ENCODE measurements at regions not wholly inside any gene's neighbourhood (a gene's known extent, or its start where the extent isn't known, plus 50 kb on each side); places are given as distances from the start of the nearest gene placed in this dataset.

DNA sequence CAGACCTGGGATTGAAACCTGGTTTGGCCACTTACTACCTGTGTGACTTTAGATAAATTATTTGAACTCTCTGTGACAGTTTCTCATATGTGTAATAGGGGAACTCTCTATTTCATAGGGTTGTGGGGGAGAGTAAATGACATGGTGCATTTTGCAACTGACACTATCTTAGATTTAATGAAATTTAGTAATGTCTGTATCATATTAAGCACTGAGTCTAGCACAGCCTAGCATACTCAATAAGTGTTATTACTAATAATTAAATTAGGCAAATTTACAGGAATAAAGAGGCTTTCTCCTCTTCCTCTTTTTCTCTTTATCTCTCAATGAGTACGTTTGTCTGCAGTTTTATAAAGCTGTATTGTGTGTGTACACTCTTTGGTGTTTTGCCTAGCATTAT, 80.2 kb upstream of the MACF1 start:
- Histone ChIP-seq H4K20me1 (replicated peaks; ENCODE audit: control insufficient read depth, insufficient read depth, low read length) (no peaks in the 10 kb centered on the region), H3K27me3 (ENCODE audit: control insufficient read depth in 2 of 2, insufficient read depth in 2 of 2, low read length in 2 of 2) (no peaks in the 10 kb centered on the region), H3K9ac (ENCODE audit: insufficient read depth in 1 of 2, low read depth in 2 of 2, low read length in 2 of 2) (no peak overlapping the region), H3K27ac (ENCODE audit: extremely low read depth, low read depth, low read length) (no peak overlapping the region), H3K36me3 (ENCODE audit: control insufficient read depth, insufficient read depth, low read length) (no peaks in the 10 kb centered on the region), H3K4me3 (no peak overlapping the region), H3K4me1 (replicated peaks in 1 of 2; ENCODE audit: control insufficient read depth in 2 of 2, insufficient read depth in 2 of 2, low read length in 2 of 2) (no peaks in the 10 kb centered on the region), H3K4me2 (ENCODE audit: insufficient read depth, low read length) (no peak overlapping the region), H2AFZ (ENCODE audit: low read depth, low read length) (no peak overlapping the region), H3K9me3 (replicated peaks; ENCODE audit: control insufficient read depth, insufficient read depth, low read depth, low read length) (no peaks in the 10 kb centered on the region), H3K9me1 (ENCODE audit: control insufficient read depth, insufficient read depth, low read length) (no peaks in the 10 kb centered on the region), H3K79me2 (ENCODE audit: control insufficient read depth, insufficient read depth, low read length) (no peaks in the 10 kb centered on the region)
- ATAC-seq (no peak), DNase-seq (ENCODE audit: extremely low read depth in 1 of 4, low spot score in 3 of 4) (no peak), FAIRE-seq (no peak)
- no TSS peak for BruUV-seq (replicated peaks)
- 48% methylated on average over 1 of the region's 1 CpG for WGBS (ENCODE audit: insufficient coverage, low coverage, missing lambda C conversion rate)
- in situ Hi-C loops (cut with MboI) (no loop called here), intact Hi-C loops (cut with micrococcal nuclease) (no loop called here)
- ChIA-PET POLR2A (interaction anchor here (1.1 to 1.7 kb wide), 2 partner anchors 10 to 12 kb away, joined by 3 to 5 read pairs; no protein-coding TSS in a partner anchor), CTCF (ENCODE audit: low intra/inter-chr PET ratio) (no interaction called here)
- TF ChIP-seq RBM25 (IDR thresholded peaks at IDR 0.05; ENCODE audit: low read depth, low read length, severe bottlenecking) (no peak), GATAD2B (IDR thresholded peaks at IDR 0.05; ENCODE audit: borderline replicate concordance) (no peak), NELFE (IDR thresholded peaks at IDR 0.05; ENCODE audit: insufficient read depth, insufficient read length) (no peak), RAD21 (CRISPR knock-in tag; conservative IDR thresholded peaks at IDR 0.05 in 1 of 2, IDR thresholded peaks at IDR 0.05 in 1 of 2) (no peak), ZNF212 (CRISPR knock-in tag; IDR thresholded peaks at IDR 0.05) (no peak), REST (IDR thresholded peaks at IDR 0.05; ENCODE audit: borderline replicate concordance) (no peak), REST (CRISPR knock-in tag; IDR thresholded peaks at IDR 0.05; ENCODE audit: low read depth) (no peak), CBFA2T3 (IDR thresholded peaks at IDR 0.05) (no peak)
- TF ChIP-seq, protein P1, sequence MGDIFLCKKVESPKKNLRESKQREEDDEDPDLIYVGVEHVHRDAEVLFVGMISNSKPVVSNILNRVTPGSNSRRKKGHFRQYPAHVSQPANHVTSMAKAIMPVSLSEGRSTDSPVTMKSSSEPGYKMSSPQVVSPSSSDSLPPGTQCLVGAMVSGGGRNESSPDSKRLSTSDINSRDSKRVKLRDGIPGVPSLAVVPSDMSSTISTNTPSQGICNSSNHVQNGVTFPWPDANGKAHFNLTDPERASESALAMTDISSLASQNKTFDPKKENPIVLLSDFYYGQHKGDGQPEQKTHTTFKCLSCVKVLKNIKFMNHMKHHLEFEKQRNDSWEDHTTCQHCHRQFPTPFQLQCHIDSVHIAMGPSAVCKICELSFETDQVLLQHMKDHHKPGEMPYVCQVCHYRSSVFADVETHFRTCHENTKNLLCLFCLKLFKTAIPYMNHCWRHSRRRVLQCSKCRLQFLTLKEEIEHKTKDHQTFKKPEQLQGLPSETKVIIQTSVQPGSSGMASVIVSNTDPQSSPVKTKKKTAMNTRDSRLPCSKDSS (IDR thresholded peaks at IDR 0.05; ENCODE audit: low read depth, partially characterized antibody): no peak
